ENCODE measurements at regions not wholly inside any gene's neighbourhood (a gene's known extent, or its start where the extent isn't known, plus 50 kb on each side); places are given as distances from the start of the nearest gene placed in this dataset.

DNA sequence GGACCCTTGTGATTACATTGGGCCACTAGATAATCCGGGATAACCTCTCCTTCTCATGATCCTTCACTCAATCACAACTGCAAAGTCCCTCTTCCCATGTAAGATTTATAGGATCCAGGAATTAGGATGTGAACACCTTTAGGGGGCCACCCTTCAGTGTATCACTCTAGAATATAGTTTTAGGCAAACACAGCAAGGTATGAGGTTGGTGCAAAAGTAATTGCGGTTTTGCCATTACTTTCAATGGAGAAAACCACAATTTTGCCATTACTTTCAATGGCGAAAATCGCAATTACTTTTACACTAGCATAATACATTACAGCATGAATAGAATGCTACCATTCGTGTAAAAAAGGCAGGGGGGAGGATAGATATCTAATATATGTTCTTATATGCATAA lies 104.0 kb downstream of the BAMBI start:
- in situ Hi-C loops (cut with HindIII; ENCODE audit: low sequenced_read_pairs), result no loop called here

DNA sequence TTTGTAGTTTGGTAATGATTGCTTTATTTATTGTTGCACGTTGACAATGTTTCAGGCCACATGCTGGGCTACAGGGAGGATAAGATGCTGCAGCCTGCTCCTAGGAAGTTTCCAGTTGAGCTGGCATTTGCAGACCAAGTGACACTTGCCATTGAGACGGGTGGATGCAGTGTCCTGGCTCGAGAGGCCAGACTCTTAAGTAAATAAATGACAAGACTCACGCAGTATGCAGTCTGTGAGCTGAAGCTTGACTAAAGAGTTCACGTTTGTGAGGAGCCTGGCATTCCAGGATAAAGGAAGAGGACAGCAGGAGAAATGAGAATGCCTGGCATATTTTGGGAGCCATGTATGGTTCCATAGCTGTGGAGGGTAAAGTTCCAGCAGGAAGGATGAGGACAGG lies 105.8 kb downstream of the BAMBI start:
- in situ Hi-C loops (cut with HindIII; ENCODE audit: low sequenced_read_pairs), result no loop called here

DNA sequence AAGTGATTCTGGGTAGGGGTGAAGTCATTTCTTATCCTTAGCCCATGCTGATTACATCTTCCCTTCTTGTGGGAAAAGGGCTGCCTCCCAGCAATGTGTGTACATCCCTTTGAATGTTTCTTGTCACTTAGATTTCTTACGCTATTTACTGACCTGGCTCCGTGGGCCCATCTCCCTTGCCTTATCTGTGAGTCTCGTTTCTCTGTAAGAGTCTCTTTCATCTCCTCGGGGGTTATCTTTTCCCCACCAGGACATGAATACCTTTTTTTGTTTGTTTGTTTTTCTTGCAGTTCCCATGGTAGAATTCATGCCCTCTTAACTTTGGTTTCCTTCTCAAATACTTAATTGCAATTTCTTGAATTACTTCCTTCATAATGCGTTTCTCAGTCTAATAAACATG lies 107.7 kb downstream of the BAMBI start:
- in situ Hi-C loops (cut with HindIII; ENCODE audit: low sequenced_read_pairs), result no loop called here

DNA sequence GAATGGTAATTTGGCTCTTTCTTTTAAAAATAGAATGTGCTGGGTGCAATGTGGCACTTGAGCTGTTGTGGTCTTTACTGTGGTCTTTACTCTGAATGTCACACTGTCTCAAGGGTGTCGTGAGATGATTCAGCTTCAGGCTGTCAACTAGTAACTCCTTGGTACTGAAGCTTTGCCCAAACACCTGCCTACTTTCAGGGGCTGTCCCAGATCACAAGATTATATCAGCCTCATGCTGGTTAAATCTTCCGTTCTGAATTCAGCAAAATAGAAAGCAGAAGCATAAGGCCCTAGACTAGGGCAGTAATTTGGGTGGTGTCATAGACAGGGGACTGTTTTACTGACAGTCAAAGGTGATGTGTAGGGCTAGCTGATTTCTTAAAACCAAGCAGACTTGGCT lies 110.9 kb downstream of the BAMBI start:
- in situ Hi-C loops (cut with HindIII; ENCODE audit: low sequenced_read_pairs), result no loop called here

DNA sequence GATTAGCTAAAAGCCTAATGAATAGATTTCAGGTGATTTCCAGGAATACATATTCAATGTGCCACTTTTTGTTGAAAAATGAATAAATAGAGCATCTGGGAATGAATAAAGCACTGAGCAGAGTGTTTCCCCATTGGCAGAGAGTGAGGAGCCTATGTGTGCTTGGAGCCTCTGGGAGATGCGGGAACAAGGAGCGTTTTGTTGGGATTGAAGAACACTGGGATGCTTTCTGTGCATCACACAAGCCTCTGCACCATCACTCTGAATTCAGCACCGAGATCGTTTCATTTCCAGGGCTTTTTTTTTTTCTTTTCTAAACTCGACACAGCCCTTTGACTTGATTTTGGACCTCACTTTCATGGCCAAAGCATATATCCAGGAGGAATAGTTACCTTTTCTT lies 111.4 kb downstream of the BAMBI start:
- in situ Hi-C loops (cut with HindIII; ENCODE audit: low sequenced_read_pairs), result no loop called here

DNA sequence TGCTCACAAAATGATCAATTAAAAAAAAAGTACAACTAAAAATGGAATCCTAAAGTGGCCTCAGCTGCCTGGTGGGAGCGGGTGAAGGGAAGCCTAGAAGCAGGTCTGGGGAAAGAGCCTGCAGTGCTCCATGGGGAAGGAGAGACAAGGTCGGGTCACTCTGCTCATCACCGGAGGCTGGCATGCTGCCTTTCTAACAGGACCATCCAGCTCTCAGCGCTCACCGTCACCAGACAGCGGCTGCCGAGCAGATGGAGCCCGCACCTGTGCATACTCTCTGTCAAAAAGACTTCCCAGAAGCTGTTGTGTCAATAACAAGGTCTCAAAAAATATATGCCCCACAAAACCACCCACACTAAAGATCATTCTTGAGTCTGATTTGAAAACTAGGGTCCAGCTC lies 112.8 kb downstream of the BAMBI start:
- in situ Hi-C loops (cut with HindIII; ENCODE audit: low sequenced_read_pairs), result no loop called here

DNA sequence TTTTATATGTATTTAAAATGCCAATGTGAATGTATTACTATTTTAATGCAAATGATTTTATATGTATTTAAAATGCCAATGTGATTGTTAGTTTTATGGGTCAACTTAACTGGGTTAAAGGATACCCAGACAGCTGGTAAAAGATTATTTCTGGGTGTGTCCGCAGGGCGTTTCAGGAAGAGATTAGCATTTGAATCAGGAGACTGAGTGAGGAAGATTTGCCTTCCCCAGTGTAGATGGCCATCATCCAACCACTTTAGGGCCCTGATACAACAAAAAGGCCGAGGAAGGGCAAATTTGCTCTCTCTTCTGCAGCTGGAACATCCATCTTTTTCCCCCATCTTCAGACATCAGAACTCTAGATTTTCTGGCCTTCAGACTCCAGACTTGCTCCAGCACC lies 116.2 kb downstream of the BAMBI start:
- in situ Hi-C loops (cut with HindIII; ENCODE audit: low sequenced_read_pairs), result no loop called here

DNA sequence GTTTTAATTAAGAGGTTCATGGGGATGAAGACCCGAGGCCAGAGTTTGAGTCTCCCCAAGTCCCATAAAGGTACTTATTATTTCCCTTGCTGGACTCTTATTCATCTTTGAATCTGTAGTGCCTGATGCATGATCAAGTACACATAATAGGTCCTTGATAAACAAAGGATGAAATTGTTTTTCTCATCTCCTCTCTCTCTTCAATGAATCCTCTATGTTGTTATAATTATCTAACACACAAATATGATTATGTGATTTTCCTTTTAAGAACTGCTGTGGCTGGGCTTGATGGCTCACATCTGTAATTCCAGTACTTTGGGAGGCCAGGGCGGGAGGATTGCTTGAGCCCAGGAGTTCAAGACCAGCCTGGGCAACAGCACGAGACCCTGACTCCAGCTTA lies 117.7 kb downstream of the BAMBI start:
- in situ Hi-C loops (cut with HindIII; ENCODE audit: low sequenced_read_pairs), result no loop called here

DNA sequence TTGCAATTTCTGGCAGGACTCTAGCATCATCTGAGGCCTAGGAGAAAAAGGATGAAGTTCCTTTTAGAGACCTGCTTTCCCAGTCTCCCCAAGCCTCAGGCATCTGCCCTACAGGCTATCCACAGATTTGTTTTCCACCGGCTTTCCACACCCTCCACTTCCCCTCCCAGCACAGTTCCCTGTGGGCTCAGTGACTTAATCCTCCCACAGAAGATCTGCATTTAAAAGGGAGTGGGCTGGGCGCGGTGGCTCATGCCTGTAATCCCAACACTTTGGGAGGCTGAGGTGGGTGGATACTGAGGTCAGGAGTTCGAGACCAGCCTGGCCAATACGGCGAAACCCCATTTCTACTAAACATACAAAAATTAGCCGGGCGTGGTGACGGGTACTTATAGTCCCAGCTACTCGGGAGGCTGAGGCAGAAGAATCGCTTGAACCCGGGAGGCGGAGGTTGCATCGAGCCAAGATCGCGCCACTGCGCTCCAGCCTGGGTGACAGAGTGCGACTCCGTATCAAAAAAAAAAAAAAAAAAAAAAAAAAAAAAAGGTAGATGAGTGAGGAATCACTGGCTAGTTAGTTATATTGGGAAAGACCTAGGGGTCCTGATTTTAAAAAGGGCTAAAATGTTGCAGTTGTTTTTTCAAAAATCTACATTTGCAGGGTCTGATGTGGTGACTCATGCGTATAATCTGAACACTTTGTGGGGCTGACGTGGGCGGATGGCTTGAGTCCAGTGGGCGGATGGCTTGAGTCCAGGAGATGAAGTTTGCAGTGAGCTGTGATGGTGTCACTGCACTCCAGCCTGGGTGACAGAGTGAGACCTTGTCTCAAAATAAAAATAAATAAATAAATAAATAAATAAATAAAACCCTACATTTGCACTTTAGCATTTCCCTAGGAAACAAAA lies 119.5 kb downstream of the BAMBI start:
- in situ Hi-C loops (cut with HindIII; ENCODE audit: low sequenced_read_pairs), result no loop called here

DNA sequence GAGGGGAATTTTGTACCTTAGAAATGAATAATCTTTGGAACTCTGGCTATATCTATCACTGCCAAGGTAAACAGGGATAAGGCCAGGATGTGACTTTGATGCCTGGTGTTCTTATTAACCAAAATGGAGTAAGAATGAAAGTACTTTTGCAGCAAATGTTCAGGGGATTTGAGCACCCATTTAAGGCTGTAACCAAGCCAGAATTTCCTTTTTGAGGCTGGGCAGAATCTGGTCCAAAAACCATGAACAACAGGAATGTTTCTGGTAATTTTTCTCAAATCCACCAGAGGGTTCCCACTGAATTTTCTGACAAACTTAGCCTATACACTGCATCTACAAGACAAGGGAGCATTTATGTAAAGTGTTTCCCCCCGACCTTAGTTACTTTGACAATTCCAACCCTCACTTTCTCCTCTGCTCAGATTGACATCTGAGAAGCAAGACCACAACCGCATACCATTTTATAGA lies 120.6 kb downstream of the BAMBI start:
- in situ Hi-C loops (cut with HindIII; ENCODE audit: low sequenced_read_pairs), result no loop called here

DNA sequence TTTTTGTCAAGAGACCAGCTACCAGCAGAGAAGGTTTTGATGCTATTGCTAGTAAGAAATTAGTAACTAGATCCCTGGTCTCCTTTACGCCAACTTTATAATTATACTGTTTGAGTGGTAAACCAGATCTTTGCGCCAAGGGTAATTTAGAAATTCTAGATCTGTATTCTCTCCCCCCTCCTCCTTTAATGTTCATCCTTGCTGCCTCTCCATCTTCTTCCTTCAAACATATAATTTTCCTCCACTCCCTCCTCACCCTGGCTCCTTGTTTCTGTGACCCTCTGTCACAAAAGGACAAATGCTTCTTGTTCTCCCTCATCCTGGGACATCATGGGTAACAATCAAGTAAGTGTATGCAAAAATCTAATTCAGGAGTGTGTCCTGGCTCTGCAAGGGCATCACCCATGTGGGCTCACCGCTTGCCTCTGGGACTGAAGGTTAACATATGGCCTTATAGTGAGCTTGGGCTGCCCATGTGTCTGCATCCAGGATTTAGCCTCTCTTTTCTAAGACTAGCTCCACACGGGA lies 121.2 kb downstream of the BAMBI start:
- in situ Hi-C loops (cut with HindIII; ENCODE audit: low sequenced_read_pairs), result no loop called here

DNA sequence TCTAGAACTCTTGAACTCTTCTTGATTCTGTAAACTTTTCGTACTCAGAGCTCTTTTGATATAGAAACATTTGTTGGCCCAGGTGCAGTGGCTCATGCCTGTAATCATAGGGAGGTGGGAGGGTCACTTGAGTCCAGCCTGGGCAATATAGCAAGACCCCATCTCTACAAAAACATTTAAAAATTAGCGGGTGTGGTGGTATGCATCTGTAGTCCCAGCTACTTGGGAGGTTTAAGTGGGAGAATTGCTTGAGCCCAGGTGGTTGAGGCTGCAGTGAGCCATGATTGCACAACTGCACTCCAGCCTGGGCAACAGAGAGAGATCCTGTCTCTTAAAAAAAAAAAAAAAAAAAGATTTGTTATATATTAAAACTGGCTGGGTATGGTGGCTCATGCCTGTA lies 121.6 kb downstream of the BAMBI start:
- in situ Hi-C loops (cut with HindIII; ENCODE audit: low sequenced_read_pairs), result no loop called here

DNA sequence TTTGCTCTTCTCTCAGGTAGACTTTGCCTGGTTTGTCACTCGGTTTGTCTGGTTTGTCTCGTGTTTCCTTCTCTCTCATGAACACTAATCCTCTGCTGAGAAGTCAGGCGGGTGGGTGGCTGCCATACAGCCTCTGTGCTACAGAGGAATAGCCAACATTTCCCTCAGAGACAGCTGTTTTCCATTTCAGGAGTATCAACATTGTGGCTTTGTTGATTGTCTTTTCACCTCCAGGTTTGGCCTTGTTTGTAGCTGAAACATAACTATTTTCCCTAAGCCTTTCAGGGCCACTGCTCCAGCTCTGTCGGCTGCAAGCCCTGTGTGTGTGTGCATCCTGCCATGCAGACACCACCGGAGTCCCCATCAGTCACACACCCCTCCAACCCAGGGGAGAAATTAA lies 122.8 kb downstream of the BAMBI start:
- in situ Hi-C loops (cut with HindIII; ENCODE audit: low sequenced_read_pairs), result no loop called here

DNA sequence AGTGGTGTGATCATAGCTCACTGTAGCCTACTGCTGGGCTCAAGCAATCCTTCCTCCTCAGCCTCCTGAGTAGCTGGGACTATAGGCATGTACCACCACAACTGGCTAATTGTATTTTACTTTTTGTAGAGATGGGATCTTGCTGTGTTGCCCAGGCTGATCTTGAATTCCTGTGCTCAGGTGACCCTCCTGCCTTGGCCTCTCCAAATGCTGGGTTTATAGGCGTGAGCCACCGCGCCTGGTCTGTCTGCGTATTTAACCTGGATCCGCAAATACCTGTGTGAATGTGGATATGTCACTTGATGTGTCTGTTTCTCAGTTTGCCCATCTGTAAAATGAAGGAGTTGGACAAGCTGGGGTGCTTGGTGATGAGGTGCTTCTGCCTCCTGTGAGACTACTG lies 123.9 kb downstream of the BAMBI start:
- in situ Hi-C loops (cut with HindIII; ENCODE audit: low sequenced_read_pairs), result no loop called here

DNA sequence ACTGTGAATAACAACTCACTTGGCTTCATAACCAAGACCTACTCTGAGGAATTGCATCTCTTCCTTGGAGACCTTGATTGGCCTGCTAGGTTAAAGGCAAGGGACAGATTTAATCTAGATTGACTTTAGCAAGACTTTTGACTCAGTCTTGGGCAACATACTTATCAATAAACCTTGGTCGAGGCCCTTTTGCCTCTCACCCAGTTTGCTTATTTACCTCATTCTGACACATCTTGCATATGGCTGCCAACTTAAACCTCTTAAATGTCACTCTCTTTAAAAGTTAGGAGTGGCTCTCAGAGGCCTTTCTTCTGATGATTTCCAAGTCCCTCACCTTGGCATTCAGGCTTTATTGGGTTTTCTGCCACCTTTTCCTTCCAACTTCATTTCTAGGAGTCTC lies 124.5 kb downstream of the BAMBI start:
- in situ Hi-C loops (cut with HindIII; ENCODE audit: low sequenced_read_pairs), result no loop called here

DNA sequence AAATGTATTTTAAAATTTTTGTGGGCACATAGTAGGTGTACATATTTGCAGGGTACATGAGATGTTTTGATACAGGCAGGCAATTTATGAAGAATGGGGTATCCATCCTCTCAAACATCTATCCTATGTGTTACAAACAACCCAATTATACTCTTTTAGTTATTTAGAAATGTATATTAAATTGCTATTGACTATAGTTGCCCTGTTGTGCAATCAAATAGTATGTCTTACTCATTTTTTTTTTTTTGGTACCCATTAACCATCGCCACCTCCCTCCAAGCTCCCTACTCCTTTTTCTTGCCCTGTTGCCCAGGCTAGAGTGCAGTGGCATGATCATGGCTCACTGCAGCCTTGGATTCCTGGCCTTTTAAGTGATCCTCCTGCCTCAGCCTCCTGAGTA lies 128.1 kb downstream of the BAMBI start:
- in situ Hi-C loops (cut with HindIII; ENCODE audit: low sequenced_read_pairs), result no loop called here

DNA sequence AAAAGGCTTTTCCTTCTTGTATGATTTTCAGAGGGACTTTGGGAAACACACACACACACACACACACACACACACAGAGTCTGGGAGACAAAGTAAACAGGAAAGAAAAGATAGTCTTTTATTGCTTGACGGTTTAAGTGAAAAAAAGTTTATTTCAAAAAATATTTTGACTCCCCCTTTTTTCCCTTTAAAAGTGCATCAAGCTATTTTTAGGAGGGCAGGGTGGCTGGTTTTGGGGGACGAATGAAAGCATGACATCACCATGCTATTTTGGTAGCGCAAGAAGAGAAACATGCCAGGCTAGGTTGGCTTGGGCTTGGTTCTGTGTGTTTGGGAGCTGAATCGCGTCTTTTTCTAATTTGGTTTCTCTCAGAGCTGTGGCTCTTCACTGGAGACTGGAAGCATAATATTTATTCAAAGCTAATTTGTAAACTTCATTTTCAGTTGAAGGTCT lies 129.2 kb downstream of the BAMBI start:
- in situ Hi-C loops (cut with HindIII; ENCODE audit: low sequenced_read_pairs), result no loop called here

DNA sequence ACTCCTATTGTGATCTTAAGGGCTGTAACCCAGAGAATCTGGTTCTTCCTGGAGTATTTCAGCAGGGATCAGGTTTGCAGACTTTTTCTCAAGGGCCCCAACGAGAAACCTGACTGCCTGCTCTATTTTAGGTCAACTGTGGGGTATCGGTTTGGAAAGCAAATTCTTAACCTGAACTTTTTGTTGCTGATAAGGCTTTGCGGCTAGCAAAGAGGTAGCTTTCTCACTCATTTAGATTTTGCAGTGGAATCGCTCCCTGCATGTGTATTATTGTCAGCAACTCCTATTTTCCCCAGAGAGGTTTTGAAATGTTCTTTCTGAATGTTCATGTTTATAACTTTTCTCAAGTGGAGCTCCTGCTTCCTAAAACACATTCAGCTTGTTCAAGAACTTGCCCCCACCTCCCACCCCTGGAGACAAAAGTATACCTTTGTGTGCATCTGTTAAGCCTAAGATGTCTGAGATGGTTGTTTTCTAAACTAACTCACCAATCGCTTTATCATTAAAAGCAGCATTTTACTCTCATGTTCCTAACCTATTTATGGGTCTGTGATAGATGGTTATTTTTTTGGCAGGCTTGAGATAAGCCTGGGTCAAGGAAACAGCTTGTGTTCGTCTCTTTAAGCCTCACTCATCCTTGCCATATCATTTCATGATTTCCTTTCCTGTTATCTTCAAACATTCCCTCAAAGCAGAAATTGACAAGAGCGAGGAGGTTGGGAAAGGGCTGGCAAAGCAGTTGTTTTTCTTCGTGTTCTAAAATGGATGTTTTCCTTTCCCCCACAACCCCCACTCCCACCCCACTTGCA lies 129.8 kb downstream of the BAMBI start:
- in situ Hi-C loops (cut with HindIII; ENCODE audit: low sequenced_read_pairs), result no loop called here

DNA sequence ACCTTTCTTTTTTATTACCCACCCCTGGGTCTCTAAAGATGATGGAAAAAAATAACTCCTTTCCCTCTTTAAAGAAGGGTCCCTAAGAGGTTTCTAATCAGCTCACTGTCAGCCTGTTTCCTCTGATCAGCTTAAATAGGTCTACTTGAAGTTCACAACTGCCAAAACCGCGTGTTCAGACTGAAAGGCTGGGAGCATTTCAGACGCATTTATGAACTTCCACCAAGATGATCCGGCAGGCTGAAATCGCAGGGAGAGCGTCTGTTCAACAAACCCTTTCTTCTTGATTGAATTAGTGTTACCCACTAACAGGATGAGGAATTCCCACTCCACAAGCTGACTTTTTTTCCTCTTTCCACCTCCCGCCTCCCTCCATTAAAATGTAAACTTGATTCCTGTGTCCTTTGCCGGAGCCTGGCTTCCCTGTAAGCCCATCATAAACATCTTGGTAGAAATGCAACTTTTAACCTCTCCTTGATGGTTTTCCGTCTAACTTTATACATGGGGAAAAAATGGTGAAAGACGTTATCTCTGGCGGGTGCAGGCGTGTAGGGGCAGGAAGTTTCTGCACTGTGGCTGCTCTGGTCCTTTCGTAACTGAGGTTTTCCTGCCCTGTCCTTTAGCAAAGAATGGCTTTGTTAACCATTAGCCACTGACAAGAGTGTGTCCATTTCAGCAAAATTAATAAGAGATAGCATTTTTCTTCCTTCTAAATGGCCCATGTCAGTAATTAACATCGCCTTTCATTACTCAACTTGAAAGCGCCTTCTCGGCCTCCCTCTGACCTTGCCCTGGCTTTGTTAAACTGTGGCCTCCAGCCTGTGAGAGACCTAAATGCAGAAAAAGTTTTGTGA lies 130.7 kb downstream of the BAMBI start:
- in situ Hi-C loops (cut with HindIII; ENCODE audit: low sequenced_read_pairs), result no loop called here

DNA sequence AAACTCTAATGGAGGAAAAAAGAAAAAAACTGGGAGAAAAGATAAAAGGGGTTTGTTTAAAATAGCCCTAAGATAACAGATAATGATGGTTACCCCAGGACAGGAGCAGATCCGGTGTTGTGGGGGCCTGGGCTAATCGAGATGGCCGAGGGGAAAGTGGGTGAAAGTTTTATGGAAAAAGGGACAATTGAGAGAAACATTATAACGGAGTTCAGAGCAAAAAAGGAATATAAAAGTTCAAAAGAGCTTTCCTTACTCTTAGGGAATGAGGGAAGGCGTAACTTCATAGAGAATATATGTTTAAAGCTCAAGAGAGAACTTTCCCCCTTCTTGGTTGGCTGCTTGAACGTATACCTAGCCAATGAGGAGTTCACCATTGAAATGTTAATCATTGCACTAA lies 131.4 kb downstream of the BAMBI start:
- in situ Hi-C loops (cut with HindIII; ENCODE audit: low sequenced_read_pairs), result no loop called here

Measured in endothelial cell of hepatic sinusoid (primary cell).